PC-9 (cell line): ENCODE measurements at regions not wholly inside any gene's neighbourhood (a gene's known extent, or its start where the extent isn't known, plus 50 kb on each side); places are given as distances from the start of the nearest gene placed in this dataset.

ENCODE experiments used
- BruUV-seq: library from RNA; stranded (reverse); fragments of 400-500 nt; replicated peaks from 2 replicates; lab custom pipeline; 2021; lab: Mats Ljungman, UMichigan
- CTCF ChIA-PET: fragments of 300-600 bp; sonication (Branson Sonifier 250); formaldehyde crosslinking; loops from one replicate; lab custom pipeline; 2022; ENCODE audit warnings: antibody characterized with exemption; lab: Charles Lee
- POLR2A ChIA-PET: fragments of 300-600 bp; sonication (Branson Sonifier 250); formaldehyde crosslinking; loops from one replicate; lab custom pipeline; 2022; ENCODE audit warnings: antibody characterized with exemption; ENCODE audit not compliant: unreplicated experiment; lab: Charles Lee
- DNase-seq, 2 experiments: peaks; one replicate each; pipeline versions ENCODE4 v3.0.0 to v3.0.0-alpha.2; 2015 to 2022; ENCODE audit warnings: mixed read lengths in 1 of 2
- H2AFZ ChIP-seq: fragments of 200-600 bp; sonication (generic); 2 replicates; pipeline ENCODE4 v1.8.1; 2017; ENCODE audit warnings: antibody characterized with exemption
- H3F3A ChIP-seq: fragments of 200-600 bp; sonication (generic); 2 replicates; pipeline ENCODE4 v1.8.1; 2017; ENCODE audit warnings: antibody characterized with exemption, mild to moderate bottlenecking, low read depth; ENCODE audit not compliant: insufficient read depth
- H3K27ac ChIP-seq: fragments of 200-600 bp; sonication (generic); 2 replicates; pipeline ENCODE4 v1.6.1; 2016; ENCODE audit warnings: mixed run types
- H3K27me3 ChIP-seq: fragments of 200-600 bp; sonication (generic); 2 replicates; pipeline ENCODE4 v1.6.1; 2016; ENCODE audit warnings: low read depth, mixed run types; ENCODE audit not compliant: insufficient read depth
- H3K36me3 ChIP-seq: fragments of 200-600 bp; sonication (generic); 2 replicates; pipeline ENCODE4 v1.6.1; 2016; ENCODE audit warnings: low read depth, mixed run types
- H3K4me1 ChIP-seq: fragments of 200-600 bp; sonication (generic); replicated peaks from 2 replicates; pipeline ENCODE4 v1.6.1; 2016; ENCODE audit warnings: mixed run types; ENCODE audit not compliant: insufficient read depth
- H3K4me2 ChIP-seq: fragments of 200-600 bp; sonication (generic); 2 replicates; pipeline ENCODE4 v1.6.1; 2017; ENCODE audit warnings: mixed run types
- H3K4me3 ChIP-seq: fragments of 200-600 bp; sonication (generic); 2 replicates; pipeline ENCODE4 v1.6.1; 2016; ENCODE audit warnings: mixed run types
- H3K79me2 ChIP-seq: fragments of 200-600 bp; sonication (generic); 2 replicates; pipeline ENCODE4 v1.6.1; 2017; ENCODE audit warnings: low read depth, mixed run types
- H3K9me2 ChIP-seq: fragments of 200-600 bp; sonication (generic); 2 replicates; pipeline ENCODE4 v1.8.1; 2017; ENCODE audit warnings: mild to moderate bottlenecking; ENCODE audit not compliant: insufficient read depth
- H3K9me3 ChIP-seq: fragments of 200-600 bp; sonication (generic); 2 replicates; pipeline ENCODE4 v1.8.1; 2016; ENCODE audit warnings: low read depth; ENCODE audit not compliant: insufficient read depth
- H4K20me1 ChIP-seq: fragments of 200-600 bp; sonication (generic); 2 replicates; pipeline ENCODE4 v1.8.1; 2017; ENCODE audit not compliant: insufficient read depth
- EZH2 ChIP-seq: fragments of 200-600 bp; sonication (generic); IDR thresholded peaks from 2 replicates; pipeline ENCODE4 v1.8.0; 2017; ENCODE audit warnings: antibody characterized with exemption, low read depth
- intact Hi-C: fragments of 100-400 bp; cut with micrococcal nuclease; formaldehyde crosslinking; loops from one replicate; pipeline ENCODE4 v1.10.0; 2022; ENCODE audit not compliant: unreplicated experiment
- TF ChIP-seq, protein P1 (sequence below): fragments of 200-600 bp; sonication (generic); conservative IDR thresholded peaks from 2 replicates; pipeline ENCODE4 v1.6.1; 2017; ENCODE audit warnings: mixed run types, antibody characterized with exemption, mild to moderate bottlenecking, moderate library complexity

DNA sequence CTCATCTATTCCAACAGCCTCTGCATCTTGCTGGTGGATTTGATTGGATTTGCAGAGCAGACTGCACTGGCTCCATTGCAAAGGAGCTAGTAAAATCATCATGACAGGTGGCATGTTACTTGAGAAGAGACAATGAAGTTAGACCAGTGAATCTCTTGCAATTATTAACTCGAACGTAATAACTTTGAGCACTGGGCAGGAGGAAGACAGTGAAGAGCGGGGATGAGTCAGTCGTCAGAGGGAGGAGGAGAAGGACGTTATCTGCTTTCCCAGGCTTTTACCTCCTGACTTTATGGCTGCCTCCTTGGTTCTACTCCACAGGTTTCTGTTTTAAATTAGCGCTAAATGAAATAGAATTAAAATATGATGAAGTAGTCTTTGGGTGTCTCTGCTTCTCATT lies 257.8 kb upstream of the IPO5 start:
- BruUV-seq = no TSS peak
- no peak for DNase-seq
- H3K9me3 ChIP-seq = no peaks in the 10 kb centered on the region
- no peak overlapping the region for H3K27ac ChIP-seq
- H3K4me1 ChIP-seq = no peaks in the 10 kb centered on the region
- ChIA-PET CTCF (no interaction called here), POLR2A (no interaction called here)
- no peaks in the 10 kb centered on the region for H3F3A ChIP-seq
- H2AFZ ChIP-seq = no peak overlapping the region
- no peaks in the 10 kb centered on the region for H4K20me1 ChIP-seq
- no peak overlapping the region for H3K4me2 ChIP-seq
- intact Hi-C loops = no loop called here
- H3K27me3 ChIP-seq = peaks cover 11% of the 10 kb centered on the region; the same call in 1 of the 2 replicates
- TF ChIP-seq, protein P1, sequence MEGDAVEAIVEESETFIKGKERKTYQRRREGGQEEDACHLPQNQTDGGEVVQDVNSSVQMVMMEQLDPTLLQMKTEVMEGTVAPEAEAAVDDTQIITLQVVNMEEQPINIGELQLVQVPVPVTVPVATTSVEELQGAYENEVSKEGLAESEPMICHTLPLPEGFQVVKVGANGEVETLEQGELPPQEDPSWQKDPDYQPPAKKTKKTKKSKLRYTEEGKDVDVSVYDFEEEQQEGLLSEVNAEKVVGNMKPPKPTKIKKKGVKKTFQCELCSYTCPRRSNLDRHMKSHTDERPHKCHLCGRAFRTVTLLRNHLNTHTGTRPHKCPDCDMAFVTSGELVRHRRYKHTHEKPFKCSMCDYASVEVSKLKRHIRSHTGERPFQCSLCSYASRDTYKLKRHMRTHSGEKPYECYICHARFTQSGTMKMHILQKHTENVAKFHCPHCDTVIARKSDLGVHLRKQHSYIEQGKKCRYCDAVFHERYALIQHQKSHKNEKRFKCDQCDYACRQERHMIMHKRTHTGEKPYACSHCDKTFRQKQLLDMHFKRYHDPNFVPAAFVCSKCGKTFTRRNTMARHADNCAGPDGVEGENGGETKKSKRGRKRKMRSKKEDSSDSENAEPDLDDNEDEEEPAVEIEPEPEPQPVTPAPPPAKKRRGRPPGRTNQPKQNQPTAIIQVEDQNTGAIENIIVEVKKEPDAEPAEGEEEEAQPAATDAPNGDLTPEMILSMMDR = no peak
- no peak for TF ChIP-seq EZH2
- H3K9me2 ChIP-seq = no peaks in the 10 kb centered on the region
- no peaks in the 10 kb centered on the region for H3K79me2 ChIP-seq
- H3K36me3 ChIP-seq = no peaks in the 10 kb centered on the region
- H3K4me3 ChIP-seq = no peak overlapping the region

GRCh38 chr13:97696921-97697320 lies 256.6 kb upstream of the IPO5 start:
- Histone ChIP-seq H3K4me1 (no peaks in the 10 kb centered on the region), H3F3A (no peaks in the 10 kb centered on the region), H3K9me2 (no peaks in the 10 kb centered on the region), H3K9me3 (no peaks in the 10 kb centered on the region), H4K20me1 (no peaks in the 10 kb centered on the region), H3K27ac (no peak overlapping the region), H3K79me2 (no peaks in the 10 kb centered on the region), H3K4me2 (no peak overlapping the region), H2AFZ (no peak overlapping the region), H3K4me3 (no peak overlapping the region), H3K27me3 (peaks cover 11% of the 10 kb centered on the region; the same call in 1 of the 2 replicates), H3K36me3 (no peaks in the 10 kb centered on the region)
- TF ChIP-seq EZH2 = no peak
- TF ChIP-seq, protein P1 = no peak
- no peak for DNase-seq
- ChIA-PET CTCF (no interaction called here), POLR2A (no interaction called here)
- BruUV-seq = no TSS peak
- intact Hi-C loops = no loop called here

GRCh38 chr13:97700306-97700848 lies 253.1 kb upstream of the IPO5 start:
- Histone ChIP-seq H3K9me3 (no peaks in the 10 kb centered on the region), H3K36me3 (no peaks in the 10 kb centered on the region), H4K20me1 (no peaks in the 10 kb centered on the region), H3F3A (no peaks in the 10 kb centered on the region), H3K4me1 (no peaks in the 10 kb centered on the region), H3K79me2 (no peaks in the 10 kb centered on the region), H3K4me2 (no peak overlapping the region), H3K9me2 (no peaks in the 10 kb centered on the region), H3K27me3 (peaks cover 7% of the 10 kb centered on the region; the same call in 1 of the 2 replicates), H3K27ac (no peak overlapping the region), H2AFZ (no peak overlapping the region), H3K4me3 (no peak overlapping the region)
- CTCF ChIA-PET = no interaction called here
- no peak for TF ChIP-seq EZH2
- TF ChIP-seq, protein P1 = no peak
- POLR2A ChIA-PET = no interaction called here
- intact Hi-C loops = no loop called here
- DNase-seq = no peak
- BruUV-seq = no TSS peak
